HepG2 (cell line): ENCODE measurements at regions not wholly inside any gene's neighbourhood (a gene's known extent, or its start where the extent isn't known, plus 50 kb on each side); places are given as distances from the start of the nearest gene placed in this dataset.

Source experiments
- ATAC-seq: fragments of 200-7000 bp; cut with Tn5 transposase; 3 replicates; pipeline ENCODE4 v1.9.1; 2020; ENCODE audit warnings: mild to moderate bottlenecking, moderate library complexity
- BruUV-seq: library from RNA; stranded (reverse); fragments of 400-500 nt; replicated peaks from 2 replicates; lab custom pipeline; 2021; lab: Mats Ljungman, UMichigan
- CTCF ChIA-PET: fragments of 300-600 bp; formaldehyde crosslinking; extraction: SDS; loops from one replicate; lab custom pipeline; 2021; ENCODE audit warnings: low total read pairs, inconsistent platforms, low intra/inter-chr PET ratio; lab: Yijun Ruan, JAX
- POLR2A ChIA-PET: fragments of 350-600 bp; sonication (Branson Sonifier 250); formaldehyde crosslinking; loops from one replicate; lab custom pipeline; 2020; ENCODE audit warnings: antibody characterized with exemption, inconsistent platforms; lab: Yijun Ruan, JAX
- DNase-seq: peaks from one replicate; pipeline ENCODE4 v3.0.0-alpha.2; 2015; ENCODE audit warnings: low spot score
- FAIRE-seq: peaks from 3 replicates; lab custom pipeline; 2011; peaks lifted over from hg19 to GRCh38; lab: Jason Lieb, UNC
- H2AFZ ChIP-seq: one replicate; pipeline ENCODE4 v1.6.1; 2011; ENCODE audit warnings: low read length, inconsistent platforms
- H3K27ac ChIP-seq: fragments of 300-600 bp; 3 replicates; pipeline ENCODE4 v1.8.0; 2011; ENCODE audit warnings: mixed run types, mild to moderate bottlenecking, mixed read lengths, low read length, inconsistent platforms; ENCODE audit not compliant: insufficient read depth; ENCODE audit errors: extremely low read length
- H3K27me3 ChIP-seq, 2 experiments: fragments of 200-600 bp in 1 of 2; 2 replicates in 1 of 2; 3 replicates in 1 of 2; pipeline versions ENCODE4 v1.6.0 to v1.8.0; 2011; ENCODE audit warnings: low read length in 2 of 2, mild to moderate bottlenecking in 2 of 2, moderate library complexity in 2 of 2, inconsistent platforms in 1 of 2; ENCODE audit not compliant: insufficient read depth in 2 of 2, control insufficient read depth in 1 of 2
- H3K36me3 ChIP-seq, 2 experiments: fragments of 200-600 bp in 1 of 2; replicated peaks in 1 of 2; 2 replicates in 1 of 2; 3 replicates in 1 of 2; pipeline versions ENCODE4 v1.5.1 to v1.8.0; 2011; ENCODE audit warnings: low read length in 2 of 2, inconsistent platforms in 1 of 2; ENCODE audit not compliant: insufficient read depth in 2 of 2, control insufficient read depth in 1 of 2
- H3K4me1 ChIP-seq: 2 replicates; pipeline ENCODE4 v1.5.1; 2012; ENCODE audit warnings: low read length, inconsistent platforms; ENCODE audit not compliant: insufficient read depth
- H3K4me2 ChIP-seq: 2 replicates; pipeline ENCODE4 v1.6.0; 2011; ENCODE audit warnings: low read depth, low read length, inconsistent platforms
- H3K4me3 ChIP-seq, 3 experiments: fragments of 200-600 bp in 1 of 3; sonication (generic), shearing (Covaris generic) in 1 of 3; replicated peaks in 1 of 3; 2 replicates each; pipeline ENCODE4 v1.5.1; 2011 to 2016; ENCODE audit warnings: low read length in 3 of 3, inconsistent platforms in 2 of 3, low read depth in 2 of 3, mild to moderate bottlenecking in 2 of 3, control low read depth in 1 of 3, mixed read lengths in 1 of 3; ENCODE audit not compliant: insufficient read depth in 1 of 3
- H3K79me2 ChIP-seq: one replicate; pipeline ENCODE4 v1.6.1; 2011; ENCODE audit warnings: low read length, inconsistent platforms; ENCODE audit not compliant: insufficient read depth
- H3K9ac ChIP-seq: 2 replicates; pipeline ENCODE4 v1.6.0; 2011; ENCODE audit warnings: mild to moderate bottlenecking, low read depth, low read length, inconsistent platforms; ENCODE audit not compliant: insufficient read depth
- H3K9me3 ChIP-seq: 2 replicates; pipeline ENCODE4 v1.5.1; 2012; ENCODE audit warnings: mild to moderate bottlenecking, low read length
- H4K20me1 ChIP-seq: 2 replicates; pipeline ENCODE4 v1.6.0; 2011; ENCODE audit warnings: inconsistent platforms, mild to moderate bottlenecking, low read length, moderate library complexity; ENCODE audit not compliant: insufficient read depth
- ELF4 ChIP-seq: sonication (generic); formaldehyde crosslinking; IDR thresholded peaks from 2 replicates; pipeline ENCODE4 v1.5.0; 2020; ENCODE audit warnings: missing genetic modification reagents, mild to moderate bottlenecking, moderate library complexity, borderline replicate concordance
- ERF ChIP-seq: IDR thresholded peaks from 2 replicates; pipeline ENCODE4 v1.6.1; 2018; ENCODE audit warnings: missing biosample characterization, missing genetic modification reagents
- GLI4 ChIP-seq: sonication (generic); formaldehyde crosslinking; IDR thresholded peaks from 2 replicates; pipeline ENCODE4 v1.5.1; 2020; ENCODE audit warnings: missing genetic modification reagents, mild to moderate bottlenecking, moderate library complexity, borderline replicate concordance
- GPN1 ChIP-seq: sonication (generic); formaldehyde crosslinking; IDR thresholded peaks from 2 replicates; pipeline ENCODE4 v1.5.1; 2020; ENCODE audit warnings: missing genetic modification reagents, borderline replicate concordance
- SMARCC2 ChIP-seq: fragments of 450-650 bp; IDR thresholded peaks from 2 replicates; pipeline ENCODE4 v1.6.1; 2017; ENCODE audit warnings: antibody characterized with exemption, mild to moderate bottlenecking
- ZNF124 ChIP-seq: sonication (generic); formaldehyde crosslinking; IDR thresholded peaks from 2 replicates; pipeline ENCODE4 v1.4.0; 2020; ENCODE audit warnings: missing genetic modification reagents
- ZNF331 ChIP-seq: sonication (generic); formaldehyde crosslinking; IDR thresholded peaks from 2 replicates; pipeline ENCODE4 v1.4.0; 2020; ENCODE audit warnings: missing genetic modification reagents
- ZNF441 ChIP-seq: sonication (generic); formaldehyde crosslinking; IDR thresholded peaks from 2 replicates; pipeline ENCODE4 v1.7.0; 2021; ENCODE audit warnings: missing genetic modification reagents, borderline replicate concordance
- ZNF83 ChIP-seq: sonication (generic); formaldehyde crosslinking; IDR thresholded peaks from 2 replicates; pipeline ENCODE4 v1.4.0; 2020; ENCODE audit warnings: missing genetic modification reagents, mild to moderate bottlenecking, borderline replicate concordance
- WGBS: methylation state at CpG from one replicate; pipeline ENCODE4 v1.1.6; 2017; ENCODE audit warnings: low lambda C conversion rate; 5-methylcytosine and 5-hydroxymethylcytosine counted together
- in situ Hi-C: cut with HindIII; loops from 2 replicates; pipeline ENCODE4 v1.10.0; 2017; ENCODE audit warnings: low pct_unique_long_range_greater_than_20kb; ENCODE audit not compliant: extremely low pct_ligation_motif_present
- intact Hi-C: fragments of 100-400 bp; cut with micrococcal nuclease; formaldehyde crosslinking; loops from one replicate; pipeline ENCODE4 v1.10.0; 2022; ENCODE audit not compliant: unreplicated experiment
- TF ChIP-seq, protein P1 (sequence below): sonication (generic); formaldehyde crosslinking; IDR thresholded peaks from 2 replicates; pipeline ENCODE4 v1.5.0; 2020; ENCODE audit warnings: mild to moderate bottlenecking, missing genetic modification reagents, moderate library complexity
- TF ChIP-seq, protein P2 (sequence below): sonication (generic); formaldehyde crosslinking; IDR thresholded peaks from 2 replicates; pipeline ENCODE4 v1.4.0; 2020; ENCODE audit warnings: mild to moderate bottlenecking, missing genetic modification reagents, borderline replicate concordance

DNA sequence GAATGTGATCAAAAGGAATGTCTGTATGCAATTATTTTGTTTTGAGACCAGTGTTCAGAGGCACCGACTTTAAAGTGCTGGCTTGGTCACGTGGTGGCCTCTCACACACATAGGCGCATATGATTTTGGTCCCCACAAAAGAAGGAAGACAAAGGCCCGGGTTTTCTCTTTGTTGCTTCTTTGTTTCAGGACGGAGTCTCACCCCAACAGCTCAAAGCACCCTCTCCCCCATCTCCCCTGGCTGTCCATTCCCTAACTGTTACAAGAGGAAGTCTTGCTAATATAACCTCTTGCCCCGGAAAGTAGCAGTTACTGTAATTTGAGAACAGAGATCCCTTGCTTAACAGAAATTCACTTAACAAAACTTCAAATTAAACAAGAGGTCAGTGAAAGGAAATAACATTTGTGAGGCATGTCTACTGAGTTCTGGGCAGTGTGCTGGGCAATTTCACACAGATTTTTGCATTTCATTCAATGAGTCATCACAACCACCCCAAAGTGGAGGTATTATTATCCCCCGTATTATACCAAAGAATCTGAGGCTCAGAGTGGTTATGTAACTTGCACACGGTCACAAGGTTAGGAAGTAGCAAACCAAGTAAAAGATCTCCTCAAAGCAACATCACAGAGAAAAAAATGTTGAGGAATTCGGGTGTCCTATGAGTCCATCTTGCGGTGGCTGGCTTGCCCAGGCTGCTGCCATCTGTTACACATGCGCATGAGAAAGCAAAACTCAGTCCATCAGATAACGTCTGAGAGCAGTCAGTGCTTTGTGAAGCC lies 75.8 kb downstream of the SDC1 start (continued):
- TF ChIP-seq, protein P1, sequence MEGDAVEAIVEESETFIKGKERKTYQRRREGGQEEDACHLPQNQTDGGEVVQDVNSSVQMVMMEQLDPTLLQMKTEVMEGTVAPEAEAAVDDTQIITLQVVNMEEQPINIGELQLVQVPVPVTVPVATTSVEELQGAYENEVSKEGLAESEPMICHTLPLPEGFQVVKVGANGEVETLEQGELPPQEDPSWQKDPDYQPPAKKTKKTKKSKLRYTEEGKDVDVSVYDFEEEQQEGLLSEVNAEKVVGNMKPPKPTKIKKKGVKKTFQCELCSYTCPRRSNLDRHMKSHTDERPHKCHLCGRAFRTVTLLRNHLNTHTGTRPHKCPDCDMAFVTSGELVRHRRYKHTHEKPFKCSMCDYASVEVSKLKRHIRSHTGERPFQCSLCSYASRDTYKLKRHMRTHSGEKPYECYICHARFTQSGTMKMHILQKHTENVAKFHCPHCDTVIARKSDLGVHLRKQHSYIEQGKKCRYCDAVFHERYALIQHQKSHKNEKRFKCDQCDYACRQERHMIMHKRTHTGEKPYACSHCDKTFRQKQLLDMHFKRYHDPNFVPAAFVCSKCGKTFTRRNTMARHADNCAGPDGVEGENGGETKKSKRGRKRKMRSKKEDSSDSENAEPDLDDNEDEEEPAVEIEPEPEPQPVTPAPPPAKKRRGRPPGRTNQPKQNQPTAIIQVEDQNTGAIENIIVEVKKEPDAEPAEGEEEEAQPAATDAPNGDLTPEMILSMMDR (CRISPR knock-in tag) = peak; percentile 14; the same call in 1 of the 2 replicates
- TF ChIP-seq ERF (CRISPR knock-in tag) = no peak
- TF ChIP-seq ZNF441 = no peak

DNA sequence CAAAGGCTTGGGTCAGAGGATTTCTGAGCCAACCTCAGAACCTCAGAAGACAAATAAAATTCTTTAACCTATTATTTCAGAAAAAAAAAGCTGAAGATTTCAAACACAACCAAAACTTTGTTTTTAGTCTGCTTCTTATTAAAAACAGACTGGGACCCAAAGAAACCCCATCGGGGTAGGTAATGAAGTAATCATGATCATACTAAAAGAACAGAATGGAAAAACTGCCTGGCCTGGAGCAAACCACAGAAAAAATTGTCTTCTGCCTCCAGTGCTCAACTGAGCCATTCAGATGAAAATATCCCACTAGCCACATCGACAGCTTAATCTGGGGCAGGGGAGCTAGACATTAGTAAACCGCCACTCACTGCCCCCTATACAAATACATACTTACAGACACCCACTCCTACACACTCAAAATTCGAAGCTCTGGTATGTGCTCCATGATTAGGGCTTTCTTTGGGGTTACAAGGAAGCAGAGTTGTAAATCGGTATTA lies 76.5 kb downstream of the SDC1 start:
- ATAC-seq (no peak), DNase-seq (no peak), FAIRE-seq (no peak)
- peak overlapping the region; percentile 70 for H3K4me2 ChIP-seq
- ChIA-PET CTCF (no interaction called here), POLR2A (no interaction called here)
- intact Hi-C loops (no loop called here), in situ Hi-C loops (no loop called here)
- H3K9me3 ChIP-seq = no peaks in the 10 kb centered on the region
- 37% methylated on average over 5 of the region's 5 CpGs for WGBS
- peak overlapping the region; percentile 67 for H2AFZ ChIP-seq
- H3K4me3 ChIP-seq = peak overlapping the region in 1 of 3 experiments; percentile 32; a peak in 1 of 6 replicates
- H3K27me3 ChIP-seq = peaks cover 0 to 22% of the 10 kb centered on the region in 2 experiments; a peak in 4 of 5 replicates
- no peak overlapping the region for H3K9ac ChIP-seq
- no TSS peak for BruUV-seq
- H3K79me2 ChIP-seq = no peaks in the 10 kb centered on the region
- TF ChIP-seq ZNF124 (CRISPR knock-in tag) = no peak
- TF ChIP-seq, protein P2, sequence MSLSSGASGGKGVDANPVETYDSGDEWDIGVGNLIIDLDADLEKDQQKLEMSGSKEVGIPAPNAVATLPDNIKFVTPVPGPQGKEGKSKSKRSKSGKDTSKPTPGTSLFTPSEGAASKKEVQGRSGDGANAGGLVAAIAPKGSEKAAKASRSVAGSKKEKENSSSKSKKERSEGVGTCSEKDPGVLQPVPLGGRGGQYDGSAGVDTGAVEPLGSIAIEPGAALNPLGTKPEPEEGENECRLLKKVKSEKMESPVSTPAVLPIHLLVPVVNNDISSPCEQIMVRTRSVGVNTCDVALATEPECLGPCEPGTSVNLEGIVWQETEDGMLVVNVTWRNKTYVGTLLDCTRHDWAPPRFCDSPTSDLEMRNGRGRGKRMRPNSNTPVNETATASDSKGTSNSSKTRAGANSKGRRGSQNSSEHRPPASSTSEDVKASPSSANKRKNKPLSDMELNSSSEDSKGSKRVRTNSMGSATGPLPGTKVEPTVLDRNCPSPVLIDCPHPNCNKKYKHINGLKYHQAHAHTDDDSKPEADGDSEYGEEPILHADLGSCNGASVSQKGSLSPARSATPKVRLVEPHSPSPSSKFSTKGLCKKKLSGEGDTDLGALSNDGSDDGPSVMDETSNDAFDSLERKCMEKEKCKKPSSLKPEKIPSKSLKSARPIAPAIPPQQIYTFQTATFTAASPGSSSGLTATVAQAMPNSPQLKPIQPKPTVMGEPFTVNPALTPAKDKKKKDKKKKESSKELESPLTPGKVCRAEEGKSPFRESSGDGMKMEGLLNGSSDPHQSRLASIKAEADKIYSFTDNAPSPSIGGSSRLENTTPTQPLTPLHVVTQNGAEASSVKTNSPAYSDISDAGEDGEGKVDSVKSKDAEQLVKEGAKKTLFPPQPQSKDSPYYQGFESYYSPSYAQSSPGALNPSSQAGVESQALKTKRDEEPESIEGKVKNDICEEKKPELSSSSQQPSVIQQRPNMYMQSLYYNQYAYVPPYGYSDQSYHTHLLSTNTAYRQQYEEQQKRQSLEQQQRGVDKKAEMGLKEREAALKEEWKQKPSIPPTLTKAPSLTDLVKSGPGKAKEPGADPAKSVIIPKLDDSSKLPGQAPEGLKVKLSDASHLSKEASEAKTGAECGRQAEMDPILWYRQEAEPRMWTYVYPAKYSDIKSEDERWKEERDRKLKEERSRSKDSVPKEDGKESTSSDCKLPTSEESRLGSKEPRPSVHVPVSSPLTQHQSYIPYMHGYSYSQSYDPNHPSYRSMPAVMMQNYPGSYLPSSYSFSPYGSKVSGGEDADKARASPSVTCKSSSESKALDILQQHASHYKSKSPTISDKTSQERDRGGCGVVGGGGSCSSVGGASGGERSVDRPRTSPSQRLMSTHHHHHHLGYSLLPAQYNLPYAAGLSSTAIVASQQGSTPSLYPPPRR (CRISPR knock-in tag) = no peak
- TF ChIP-seq ZNF331 (CRISPR knock-in tag) = no peak
- no peak for TF ChIP-seq ZNF83 (CRISPR knock-in tag)
- TF ChIP-seq GPN1 (CRISPR knock-in tag) = no peak
- TF ChIP-seq SMARCC2 = no peak
- TF ChIP-seq ELF4 (CRISPR knock-in tag) = no peak
- TF ChIP-seq GLI4 = no peak
- H3K4me1 ChIP-seq = peaks cover 30% of the 10 kb centered on the region
- no peaks in the 10 kb centered on the region for H3K36me3 ChIP-seq
- H3K27ac ChIP-seq = no peak overlapping the region
- no peaks in the 10 kb centered on the region for H4K20me1 ChIP-seq
